ENCODE measurements at regions not wholly inside any gene's neighbourhood (a gene's known extent, or its start where the extent isn't known, plus 50 kb on each side); places are given as distances from the start of the nearest gene placed in this dataset.

- no peak for TF ChIP-seq CTCF (IDR thresholded peaks at IDR 0.05)
- no peaks in the 10 kb centered on the region for H3K27me3 ChIP-seq
- no peaks in the 10 kb centered on the region for H3K9me3 ChIP-seq
- no peak overlapping the region for H3K27ac ChIP-seq
- H3K36me3 ChIP-seq = no peaks in the 10 kb centered on the region
- no peak for DNase-seq (ENCODE audit: low spot score)
- no peak overlapping the region for H3K4me3 ChIP-seq
- no peaks in the 10 kb centered on the region for H3K4me1 ChIP-seq
Observed at GRCh38 chr17:54536306-54536705, 364.3 kb upstream of the TOM1L1 start.

- Histone ChIP-seq H3K4me1 (no peaks in the 10 kb centered on the region), H3K27me3 (no peaks in the 10 kb centered on the region), H3K27ac (no peak overlapping the region), H3K4me3 (no peak overlapping the region), H3K9me3 (no peaks in the 10 kb centered on the region), H3K36me3 (no peaks in the 10 kb centered on the region)
- TF ChIP-seq CTCF (IDR thresholded peaks at IDR 0.05) = no peak
- no peak for DNase-seq (ENCODE audit: low spot score)
Observed at GRCh38 chr17:54537656-54538055, 363.0 kb upstream of the TOM1L1 start.

GRCh38 chr17:54544249-54544648 is 356.4 kb upstream of the TOM1L1 start:
- no peak for TF ChIP-seq CTCF (IDR thresholded peaks at IDR 0.05)
- H3K27me3 ChIP-seq = no peaks in the 10 kb centered on the region
- no peaks in the 10 kb centered on the region for H3K36me3 ChIP-seq
- H3K27ac ChIP-seq = no peak overlapping the region
- DNase-seq (ENCODE audit: low spot score) = no peak
- no peaks in the 10 kb centered on the region for H3K4me1 ChIP-seq
- no peak overlapping the region for H3K4me3 ChIP-seq
- no peaks in the 10 kb centered on the region for H3K9me3 ChIP-seq

- TF ChIP-seq CTCF (IDR thresholded peaks at IDR 0.05) = no peak
- Histone ChIP-seq H3K27ac (no peak overlapping the region), H3K27me3 (no peaks in the 10 kb centered on the region), H3K4me1 (no peaks in the 10 kb centered on the region), H3K4me3 (no peak overlapping the region), H3K9me3 (peaks cover 0 to 9% of the 10 kb centered on the region in 2 donors), H3K36me3 (no peaks in the 10 kb centered on the region)
- no peak for DNase-seq (ENCODE audit: low spot score)
Observed at GRCh38 chr17:54559883-54560282, 340.8 kb upstream of the TOM1L1 start.

GRCh38 chr17:54608634-54609155 is 292.0 kb upstream of the TOM1L1 start:
- no peaks in the 10 kb centered on the region for H3K27me3 ChIP-seq
- no peaks in the 10 kb centered on the region for H3K4me1 ChIP-seq
- H3K4me3 ChIP-seq = no peak overlapping the region
- TF ChIP-seq CTCF (IDR thresholded peaks at IDR 0.05) = no peak
- H3K36me3 ChIP-seq = no peaks in the 10 kb centered on the region
- H3K9me3 ChIP-seq = peaks cover 0 to 10% of the 10 kb centered on the region in 2 donors
- DNase-seq (ENCODE audit: low spot score) = no peak
- no peak overlapping the region for H3K27ac ChIP-seq

GRCh38 chr17:54620399-54620978 is 280.2 kb upstream of the TOM1L1 start:
- Histone ChIP-seq H3K36me3 (no peaks in the 10 kb centered on the region), H3K27ac (no peak overlapping the region), H3K4me3 (no peak overlapping the region), H3K27me3 (no peaks in the 10 kb centered on the region), H3K9me3 (peaks cover 0 to 2% of the 10 kb centered on the region in 2 donors), H3K4me1 (no peaks in the 10 kb centered on the region)
- no peak for DNase-seq (ENCODE audit: low spot score)
- TF ChIP-seq CTCF (IDR thresholded peaks at IDR 0.05) = no peak
